Omental fat pad (tissue), 3 donors: ENCODE measurements at regions not wholly inside any gene's neighbourhood (a gene's known extent, or its start where the extent isn't known, plus 50 kb on each side); places are given as distances from the start of the nearest gene placed in this dataset.

Experiments used
- ATAC-seq: fragments of 150-250 bp; one replicate; pipeline ENCODE4 v1.9.1; 2016; ENCODE audit warnings: mild to moderate bottlenecking, moderate library complexity; ENCODE audit not compliant: low FRiP score
- DNase-seq: peaks from one replicate; pipeline ENCODE4 v3.0.0-alpha.2; 2019; ENCODE audit warnings: low spot score
- TF ChIP-seq, protein P1 (sequence below), 3 donors: fragments of 450-650 bp; IDR thresholded peaks; one replicate each; pipeline ENCODE4 v1.5.1; 2016 to 2017; ENCODE audit warnings: antibody characterized with exemption in 3 of 3, mild to moderate bottlenecking in 3 of 3, moderate library complexity in 2 of 3

DNA sequence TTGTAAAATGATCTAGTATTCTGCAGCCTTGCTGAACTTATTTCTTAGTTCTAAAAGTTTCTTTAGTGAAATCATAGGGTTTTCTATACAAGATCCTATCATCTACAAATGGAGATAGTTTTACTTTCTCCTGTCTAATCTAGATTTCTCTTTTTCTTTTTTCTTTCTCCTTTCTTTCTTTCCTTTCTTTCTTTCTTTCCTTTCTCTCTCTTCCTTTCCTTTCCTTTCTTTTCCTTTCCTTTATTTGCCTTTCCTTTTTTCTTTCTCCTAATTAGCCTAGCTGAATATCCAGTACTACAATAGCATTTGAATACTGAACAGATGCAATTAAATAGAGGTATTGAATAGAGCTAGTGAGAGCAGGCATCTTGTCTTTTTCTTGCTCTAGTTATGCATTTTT is 186.6 kb upstream of the SPAG17 start:
- TF ChIP-seq, protein P1, sequence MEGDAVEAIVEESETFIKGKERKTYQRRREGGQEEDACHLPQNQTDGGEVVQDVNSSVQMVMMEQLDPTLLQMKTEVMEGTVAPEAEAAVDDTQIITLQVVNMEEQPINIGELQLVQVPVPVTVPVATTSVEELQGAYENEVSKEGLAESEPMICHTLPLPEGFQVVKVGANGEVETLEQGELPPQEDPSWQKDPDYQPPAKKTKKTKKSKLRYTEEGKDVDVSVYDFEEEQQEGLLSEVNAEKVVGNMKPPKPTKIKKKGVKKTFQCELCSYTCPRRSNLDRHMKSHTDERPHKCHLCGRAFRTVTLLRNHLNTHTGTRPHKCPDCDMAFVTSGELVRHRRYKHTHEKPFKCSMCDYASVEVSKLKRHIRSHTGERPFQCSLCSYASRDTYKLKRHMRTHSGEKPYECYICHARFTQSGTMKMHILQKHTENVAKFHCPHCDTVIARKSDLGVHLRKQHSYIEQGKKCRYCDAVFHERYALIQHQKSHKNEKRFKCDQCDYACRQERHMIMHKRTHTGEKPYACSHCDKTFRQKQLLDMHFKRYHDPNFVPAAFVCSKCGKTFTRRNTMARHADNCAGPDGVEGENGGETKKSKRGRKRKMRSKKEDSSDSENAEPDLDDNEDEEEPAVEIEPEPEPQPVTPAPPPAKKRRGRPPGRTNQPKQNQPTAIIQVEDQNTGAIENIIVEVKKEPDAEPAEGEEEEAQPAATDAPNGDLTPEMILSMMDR (IDR thresholded peaks at IDR 0.05): no peak
- ATAC-seq: no peak
- no peak for DNase-seq

DNA sequence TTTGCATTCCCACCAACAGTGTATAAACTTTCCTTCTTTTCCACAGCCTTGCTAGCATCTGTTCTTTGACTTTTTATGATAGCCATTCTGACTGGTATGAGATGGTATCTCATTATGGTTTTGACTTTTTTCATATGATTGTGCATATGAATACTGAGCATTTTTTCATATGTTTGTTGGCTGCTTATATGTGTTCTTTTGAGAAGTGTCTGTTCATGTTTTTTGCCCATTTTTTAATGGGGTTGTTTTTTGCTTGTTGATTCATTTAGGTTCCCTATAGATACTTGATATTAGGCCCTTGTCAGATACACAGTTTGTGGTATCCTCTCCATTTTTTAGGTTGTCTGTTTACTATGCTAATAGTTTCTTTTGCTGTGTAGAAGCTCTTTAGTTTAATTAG is 185.8 kb upstream of the SPAG17 start:
- TF ChIP-seq, protein P1 (IDR thresholded peaks at IDR 0.05): no peak
- ATAC-seq: no peak

DNA sequence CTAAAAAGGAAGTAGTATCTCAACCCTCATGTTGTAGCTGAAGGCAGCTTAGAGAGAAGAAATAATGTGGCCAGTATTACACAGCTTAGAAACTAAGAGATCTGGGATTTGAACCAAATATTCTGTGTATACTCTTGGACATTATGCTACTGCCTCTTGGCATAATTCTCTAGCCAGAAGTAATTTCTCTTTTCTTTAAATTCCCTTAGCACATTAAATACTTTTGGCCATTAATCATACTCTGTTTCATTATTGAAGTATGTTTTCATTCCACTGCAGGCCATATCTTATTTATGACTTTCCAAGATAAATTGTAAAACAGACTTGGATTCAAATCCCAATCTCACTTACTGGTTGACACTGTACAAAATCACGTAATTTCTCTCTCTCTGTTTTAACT is 181.3 kb upstream of the SPAG17 start:
- ATAC-seq (no peak), DNase-seq (no peak)
- TF ChIP-seq, protein P1 (IDR thresholded peaks at IDR 0.05): no peak

More for the DNA sequence above, 185.8 kb upstream of the SPAG17 start:
- no peak for DNase-seq

DNA sequence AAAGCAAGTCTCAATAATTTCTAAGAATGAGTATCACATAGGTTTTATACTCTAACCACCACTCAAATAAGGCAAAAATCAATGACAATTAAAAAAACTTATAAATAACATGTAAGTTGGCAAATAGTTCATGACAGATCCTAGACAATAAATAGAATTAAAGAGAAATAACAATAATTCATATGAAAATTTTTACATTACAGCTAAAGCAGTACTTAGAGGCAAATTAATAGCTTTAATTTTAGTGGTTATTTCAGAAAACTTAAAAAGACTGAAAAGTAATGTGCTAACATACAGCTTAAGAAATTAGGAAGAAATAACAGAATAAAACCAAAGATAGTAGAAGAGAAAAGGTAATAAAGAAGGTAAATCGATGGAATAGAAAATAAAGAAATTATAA is 179.9 kb upstream of the SPAG17 start:
- ATAC-seq (no peak), DNase-seq (no peak)
- TF ChIP-seq, protein P1 (IDR thresholded peaks at IDR 0.05): no peak

DNA sequence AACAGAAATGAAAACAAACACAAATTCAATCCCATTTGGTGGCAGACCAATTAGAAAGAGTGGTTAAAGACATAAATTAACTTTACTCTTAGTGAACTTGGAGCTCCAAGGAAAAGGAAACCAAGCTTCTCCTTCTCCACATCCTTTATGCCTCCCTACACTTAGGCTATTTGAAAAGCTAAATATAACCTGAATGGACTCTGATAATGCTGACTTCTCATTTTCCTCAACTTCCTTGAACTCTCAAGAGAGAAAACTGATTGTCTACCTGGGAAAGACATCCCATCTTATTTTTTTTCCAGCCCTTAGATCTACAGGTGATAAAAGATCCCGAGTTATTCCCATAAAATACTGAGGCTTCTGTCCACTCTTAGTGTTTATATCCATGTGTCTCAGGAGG is 178.4 kb upstream of the SPAG17 start:
- TF ChIP-seq, protein P1 (IDR thresholded peaks at IDR 0.05): no peak
- DNase-seq: no peak
- no peak for ATAC-seq

DNA sequence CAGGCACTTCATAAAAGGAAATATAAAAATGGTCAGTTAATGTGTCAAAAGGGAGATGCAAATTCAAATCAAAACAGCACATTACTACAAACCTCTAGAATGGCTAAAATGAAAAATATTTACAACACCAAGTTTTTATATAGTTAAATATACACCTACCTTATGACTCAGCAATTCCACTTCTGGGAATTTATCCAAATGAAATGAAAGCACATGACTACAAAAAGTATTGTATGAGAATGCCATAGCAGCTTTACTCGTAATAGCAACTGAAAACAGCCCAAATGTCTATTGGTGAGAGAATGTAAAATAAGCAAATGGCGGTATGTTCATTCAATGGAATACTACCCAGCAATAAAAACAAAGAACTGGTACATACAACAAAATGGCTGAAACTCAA is 175.8 kb upstream of the SPAG17 start:
- TF ChIP-seq, protein P1 (IDR thresholded peaks at IDR 0.05): no peak
- no peak for ATAC-seq
- DNase-seq: no peak

DNA sequence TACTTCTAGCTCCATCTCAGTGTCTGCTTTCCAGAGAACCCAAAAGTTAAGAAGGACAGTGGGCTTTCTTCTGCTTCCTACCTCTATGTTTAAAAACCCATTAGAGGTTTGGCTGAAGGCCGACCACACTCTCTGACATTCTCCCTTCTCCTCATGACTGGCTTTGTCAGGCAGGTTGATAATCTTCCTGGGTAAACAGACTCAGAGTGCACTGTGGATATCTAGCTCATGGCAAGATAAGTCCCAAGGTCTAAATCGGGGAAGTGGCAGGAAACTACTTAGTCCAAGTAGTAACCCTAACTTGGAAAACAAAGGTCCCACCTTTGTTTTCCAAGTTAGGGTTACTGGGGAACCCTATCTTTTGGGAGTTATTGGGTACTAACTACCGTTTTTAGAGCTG is 161.9 kb upstream of the SPAG17 start:
- ATAC-seq: no peak
- TF ChIP-seq, protein P1 (IDR thresholded peaks at IDR 0.05): no peak
- DNase-seq: no peak
